ENCODE measurements at regions not wholly inside any gene's neighbourhood (a gene's known extent, or its start where the extent isn't known, plus 50 kb on each side); places are given as distances from the start of the nearest gene placed in this dataset.
"Not testable (repeated sequence)": the region's sequence is repeated elsewhere in the genome, so short reads cannot be mapped to it uniquely, and the experiment has no call there.

DNA sequence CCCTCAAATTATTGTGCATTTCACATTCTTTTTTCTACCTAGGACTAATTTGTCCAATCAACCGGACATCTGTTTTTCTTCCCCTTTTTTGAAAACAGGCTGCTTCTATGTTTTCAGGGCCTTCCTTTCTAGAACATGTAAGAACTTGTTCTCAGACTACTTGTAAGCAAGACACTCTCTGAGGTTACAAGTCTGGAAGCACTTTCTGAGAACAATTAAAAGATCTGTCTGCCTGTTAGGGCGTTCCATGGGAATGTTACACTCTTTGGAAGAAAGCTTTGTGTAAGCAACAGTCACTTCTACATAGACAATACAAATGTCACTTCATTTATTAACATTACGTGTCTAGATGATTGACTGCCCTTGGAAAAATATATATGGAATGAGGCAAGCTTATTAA, 50.9 kb upstream of the HSPB3 start:
- Histone ChIP-seq H3K4me3 (ENCODE audit: low read length) (no peak overlapping the region), H3K9me3 (ENCODE audit: control insufficient read depth, low read depth, low read length) (no peaks in the 10 kb centered on the region), H3K27ac (ENCODE audit: low read length) (no peak overlapping the region), H3K4me1 (ENCODE audit: control insufficient read depth, insufficient read depth, low read length) (no peaks in the 10 kb centered on the region), H3K36me3 (ENCODE audit: control insufficient read depth, insufficient read depth, low read length) (no peaks in the 10 kb centered on the region), H3K27me3 (ENCODE audit: control insufficient read depth, insufficient read depth, low read length) (no peaks in the 10 kb centered on the region)
- WGBS (ENCODE audit: insufficient coverage, low lambda C conversion rate), result 100% methylated on average over 2 of the region's 3 CpGs
- no peak for DNase-seq

DNA sequence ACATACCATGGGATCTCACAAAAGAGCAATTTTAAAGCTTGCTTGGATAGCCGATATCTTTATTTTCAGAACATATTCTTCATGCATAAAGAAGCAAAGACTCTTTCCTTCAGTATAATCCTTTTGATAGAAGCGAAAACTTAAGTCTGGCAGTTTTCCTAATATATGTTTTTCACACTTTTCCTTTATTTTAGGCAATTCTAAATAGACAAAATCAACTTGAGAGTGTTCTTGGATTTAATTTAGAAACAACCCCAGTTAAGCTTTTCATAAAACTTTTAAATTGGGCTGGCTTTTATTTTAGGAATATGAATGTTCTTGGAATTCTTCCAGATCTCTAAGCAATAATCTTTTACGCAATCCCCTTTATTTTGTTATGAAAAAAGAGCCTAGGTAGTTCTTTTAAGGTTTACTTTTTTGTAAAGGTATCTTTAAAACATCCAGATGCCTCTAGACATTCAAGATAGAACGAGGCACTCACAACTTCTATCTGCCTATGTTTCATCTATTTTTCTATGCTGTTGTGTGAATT, 51.5 kb upstream of the HSPB3 start:
- no peaks in the 10 kb centered on the region for H3K27me3 ChIP-seq (ENCODE audit: control insufficient read depth, insufficient read depth, low read length)
- 90% methylated on average over 4 of the region's 4 CpGs for WGBS (ENCODE audit: insufficient coverage, low lambda C conversion rate)
- H3K4me3 ChIP-seq (ENCODE audit: low read length), result no peak overlapping the region
- no peak overlapping the region for H3K27ac ChIP-seq (ENCODE audit: low read length)
- no peaks in the 10 kb centered on the region for H3K36me3 ChIP-seq (ENCODE audit: control insufficient read depth, insufficient read depth, low read length)
- no peaks in the 10 kb centered on the region for H3K4me1 ChIP-seq (ENCODE audit: control insufficient read depth, insufficient read depth, low read length)
- DNase-seq, result no peak
- no peaks in the 10 kb centered on the region for H3K9me3 ChIP-seq (ENCODE audit: control insufficient read depth, low read depth, low read length)

DNA sequence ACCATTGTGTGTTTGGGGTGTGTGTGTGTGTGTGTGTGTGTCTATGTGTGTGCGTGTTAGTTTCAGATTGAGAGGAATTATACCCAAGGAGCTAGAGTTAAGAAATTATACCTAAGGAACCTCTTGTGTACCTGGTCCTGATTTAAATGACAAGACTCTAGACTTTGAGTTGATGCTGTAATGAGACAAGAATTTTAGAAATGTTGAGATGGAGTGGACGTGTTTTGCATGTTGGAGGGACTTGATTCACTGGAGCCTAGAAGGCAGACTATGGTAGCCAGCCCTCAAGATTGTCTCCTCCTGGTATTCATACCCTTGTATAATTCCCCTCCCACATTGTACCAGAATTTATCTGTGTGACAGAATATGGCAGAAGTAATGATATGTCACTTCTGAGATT, 52.4 kb upstream of the HSPB3 start:
- no peaks in the 10 kb centered on the region for H3K9me3 ChIP-seq (ENCODE audit: control insufficient read depth, low read depth, low read length)
- H3K27ac ChIP-seq (ENCODE audit: low read length), result no peak overlapping the region
- no peak overlapping the region for H3K4me3 ChIP-seq (ENCODE audit: low read length)
- no peaks in the 10 kb centered on the region for H3K4me1 ChIP-seq (ENCODE audit: control insufficient read depth, insufficient read depth, low read length)
- WGBS (ENCODE audit: insufficient coverage, low lambda C conversion rate), result no CpG with 5 or more reads among the region's 2 CpGs
- H3K27me3 ChIP-seq (ENCODE audit: control insufficient read depth, insufficient read depth, low read length), result no peaks in the 10 kb centered on the region
- DNase-seq, result no peak
- no peaks in the 10 kb centered on the region for H3K36me3 ChIP-seq (ENCODE audit: control insufficient read depth, insufficient read depth, low read length)

DNA sequence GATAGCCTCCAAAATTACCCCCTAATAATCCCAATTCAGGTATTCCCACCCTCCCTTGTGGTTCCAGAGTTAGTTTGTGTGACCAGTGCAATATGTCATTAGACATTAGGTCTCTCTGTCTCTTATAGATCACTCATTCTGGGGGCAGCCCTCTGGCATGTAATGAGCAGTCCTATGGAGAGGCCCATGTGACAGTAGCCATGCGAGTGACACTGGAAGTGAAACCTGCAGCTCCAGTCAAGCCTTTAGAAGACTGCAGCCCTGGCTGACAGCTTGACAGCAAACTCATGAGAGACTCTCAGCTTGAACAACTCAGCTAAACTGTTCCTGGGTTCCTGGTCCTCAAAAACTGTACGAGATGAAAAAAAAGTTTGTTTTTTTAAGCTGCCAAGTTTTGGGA, 54.0 kb upstream of the HSPB3 start:
- H3K4me3 ChIP-seq (ENCODE audit: low read length), result no peak overlapping the region
- no peak overlapping the region for H3K27ac ChIP-seq (ENCODE audit: low read length)
- no CpG with 5 or more reads among the region's 2 CpGs for WGBS (ENCODE audit: insufficient coverage, low lambda C conversion rate)
- no peaks in the 10 kb centered on the region for H3K9me3 ChIP-seq (ENCODE audit: control insufficient read depth, low read depth, low read length)
- no peaks in the 10 kb centered on the region for H3K4me1 ChIP-seq (ENCODE audit: control insufficient read depth, insufficient read depth, low read length)
- no peaks in the 10 kb centered on the region for H3K36me3 ChIP-seq (ENCODE audit: control insufficient read depth, insufficient read depth, low read length)
- DNase-seq, result peak in 1 of 2 donors; percentile 13
- H3K27me3 ChIP-seq (ENCODE audit: control insufficient read depth, insufficient read depth, low read length), result no peaks in the 10 kb centered on the region

DNA sequence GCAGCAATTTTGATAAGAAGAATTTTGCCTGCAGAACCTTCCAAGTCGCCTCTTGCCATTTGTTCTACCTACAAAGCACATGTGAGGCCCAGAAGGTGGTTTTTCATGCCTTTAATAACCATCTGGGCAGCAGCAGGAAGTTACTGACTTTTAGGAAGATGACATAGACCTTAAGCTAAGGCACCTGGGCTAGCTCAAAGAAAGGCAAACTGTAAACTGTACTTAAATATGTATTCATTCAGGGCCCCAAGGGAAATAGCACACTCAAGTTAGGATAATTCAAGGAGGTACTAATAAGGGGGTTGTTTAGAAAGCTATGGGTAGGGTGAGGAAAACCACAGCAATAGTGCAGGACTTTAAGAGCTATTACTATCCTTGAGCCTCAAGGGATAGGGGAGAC, 57.3 kb upstream of the HSPB3 start:
- WGBS (ENCODE audit: insufficient coverage, low lambda C conversion rate), result no CpG with 5 or more reads among the region's 1 CpG
- Histone ChIP-seq H3K27ac (ENCODE audit: low read length) (no peak overlapping the region), H3K36me3 (ENCODE audit: control insufficient read depth, insufficient read depth, low read length) (no peaks in the 10 kb centered on the region), H3K27me3 (ENCODE audit: control insufficient read depth, insufficient read depth, low read length) (no peaks in the 10 kb centered on the region), H3K4me3 (ENCODE audit: low read length) (no peak overlapping the region), H3K4me1 (ENCODE audit: control insufficient read depth, insufficient read depth, low read length) (no peaks in the 10 kb centered on the region), H3K9me3 (ENCODE audit: control insufficient read depth, low read depth, low read length) (no peaks in the 10 kb centered on the region)
- DNase-seq, result no peak

DNA sequence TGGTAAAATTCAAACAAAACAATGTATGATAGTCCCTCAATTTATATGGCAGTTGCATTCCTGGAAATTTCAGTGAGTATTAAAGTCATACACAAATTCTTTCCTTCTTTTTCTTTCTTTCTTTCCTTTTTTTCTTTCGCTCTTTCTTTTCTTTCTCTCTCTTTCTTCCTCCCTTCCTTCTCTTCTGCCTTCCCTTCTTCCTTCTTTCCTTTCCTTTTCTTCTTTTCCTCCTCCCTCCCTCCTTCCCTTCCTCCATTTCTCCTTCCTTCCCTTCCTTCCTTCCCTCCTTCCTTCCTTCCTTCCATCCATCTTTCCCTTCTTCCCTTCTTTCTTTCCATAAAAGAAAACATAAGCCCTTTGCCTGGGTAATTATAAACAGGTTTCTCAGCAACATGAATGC, 58.1 kb upstream of the HSPB3 start:
- no peak overlapping the region for H3K4me3 ChIP-seq (ENCODE audit: low read length)
- H3K27me3 ChIP-seq (ENCODE audit: control insufficient read depth, insufficient read depth, low read length), result no peaks in the 10 kb centered on the region
- WGBS (ENCODE audit: insufficient coverage, low lambda C conversion rate), result 100% methylated on average over 1 of the region's 1 CpG
- H3K9me3 ChIP-seq (ENCODE audit: control insufficient read depth, low read depth, low read length), result no peaks in the 10 kb centered on the region
- no peaks in the 10 kb centered on the region for H3K4me1 ChIP-seq (ENCODE audit: control insufficient read depth, insufficient read depth, low read length)
- H3K36me3 ChIP-seq (ENCODE audit: control insufficient read depth, insufficient read depth, low read length), result no peaks in the 10 kb centered on the region
- H3K27ac ChIP-seq (ENCODE audit: low read length), result no peak overlapping the region
- DNase-seq, result no peak

DNA sequence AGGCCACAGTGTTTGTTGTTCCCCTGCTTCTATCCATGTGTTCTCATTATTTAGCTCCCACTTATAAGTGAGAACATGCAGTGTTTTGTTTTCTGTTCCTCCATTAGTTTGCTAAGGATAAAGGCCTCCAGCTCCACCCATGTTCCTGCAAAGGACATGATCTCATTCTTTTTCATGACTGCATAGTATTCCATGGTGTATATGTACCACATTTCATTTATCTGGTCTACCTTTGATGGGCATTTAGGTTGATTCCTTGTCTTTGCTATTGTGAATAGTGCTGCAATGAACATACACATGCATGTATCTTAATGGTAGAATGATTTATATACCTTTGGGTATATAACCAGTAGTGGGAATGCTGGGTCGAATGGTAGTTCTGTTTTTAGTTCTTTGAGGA, 62.5 kb upstream of the HSPB3 start:
- WGBS (ENCODE audit: insufficient coverage, low lambda C conversion rate), result no CpG with 5 or more reads among the region's 1 CpG

DNA sequence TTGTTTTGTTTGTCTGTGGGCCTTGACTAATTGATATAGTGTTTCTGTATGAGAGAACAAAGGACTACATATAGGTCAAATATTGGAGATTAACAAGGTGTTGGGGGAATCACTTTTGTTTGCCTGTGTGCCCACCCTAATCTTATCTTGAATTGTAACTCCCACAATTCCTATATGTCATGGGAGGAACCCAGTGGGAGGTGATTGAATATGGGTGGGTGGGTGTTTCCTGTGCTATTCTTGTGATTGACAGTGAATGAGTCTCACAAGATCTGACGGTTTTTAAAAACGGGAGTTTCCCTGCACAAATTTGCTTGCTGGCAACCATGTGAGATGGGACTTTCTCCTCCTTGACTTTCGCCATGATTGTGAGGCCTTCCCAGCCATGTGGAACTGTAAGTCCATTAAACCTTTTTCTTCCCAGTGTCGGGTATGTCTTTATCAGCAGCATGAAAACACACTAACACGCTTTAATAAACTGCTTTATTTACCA, 64.9 kb upstream of the HSPB3 start:
- WGBS (ENCODE audit: insufficient coverage, low lambda C conversion rate), result 80% methylated on average over 2 of the region's 5 CpGs
- no peak for DNase-seq
- Histone ChIP-seq H3K36me3 (ENCODE audit: control insufficient read depth, insufficient read depth, low read length) (no peaks in the 10 kb centered on the region), H3K4me1 (ENCODE audit: control insufficient read depth, insufficient read depth, low read length) (peaks cover 13% of the 10 kb centered on the region), H3K27ac (ENCODE audit: low read length) (no peak overlapping the region), H3K9me3 (ENCODE audit: control insufficient read depth, low read depth, low read length) (no peaks in the 10 kb centered on the region), H3K27me3 (ENCODE audit: control insufficient read depth, insufficient read depth, low read length) (no peaks in the 10 kb centered on the region), H3K4me3 (ENCODE audit: low read length) (no peak overlapping the region)

More for the DNA sequence above, 62.5 kb upstream of the HSPB3 start:
- H3K27me3 ChIP-seq (ENCODE audit: control insufficient read depth, insufficient read depth, low read length); H3K9me3 ChIP-seq (ENCODE audit: control insufficient read depth, low read depth, low read length); H3K4me3 ChIP-seq (ENCODE audit: low read length); DNase-seq; H3K27ac ChIP-seq (ENCODE audit: low read length); H3K4me1 ChIP-seq (ENCODE audit: control insufficient read depth, insufficient read depth, low read length); H3K36me3 ChIP-seq (ENCODE audit: control insufficient read depth, insufficient read depth, low read length): not testable (repeated sequence)

DNA sequence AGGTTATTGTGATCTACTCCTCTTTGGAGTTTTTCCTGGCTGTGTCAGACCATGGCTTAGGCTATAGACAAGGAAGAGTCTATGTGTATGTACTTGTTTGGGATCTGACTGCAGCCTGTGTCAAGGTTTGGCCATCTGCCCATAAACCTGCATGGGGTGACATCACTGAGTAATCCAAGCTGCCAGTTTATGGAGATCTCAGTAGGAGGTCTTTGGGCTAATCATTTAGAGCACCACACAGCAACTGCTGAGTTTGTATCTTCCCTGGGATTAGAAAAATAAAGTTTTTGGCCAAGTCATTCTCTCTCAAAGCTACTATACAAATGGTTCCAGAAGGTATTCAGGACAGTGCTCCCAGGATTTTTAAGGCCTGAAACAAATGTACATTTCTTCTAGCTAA, 65.5 kb upstream of the HSPB3 start:
- DNase-seq, result peak; percentile 64 to 72
- no peaks in the 10 kb centered on the region for H3K9me3 ChIP-seq (ENCODE audit: control insufficient read depth, low read depth, low read length)
- H3K4me1 ChIP-seq (ENCODE audit: control insufficient read depth, insufficient read depth, low read length), result peaks cover 16% of the 10 kb centered on the region
- no peak overlapping the region for H3K27ac ChIP-seq (ENCODE audit: low read length)
- H3K4me3 ChIP-seq (ENCODE audit: low read length), result no peak overlapping the region
- no peaks in the 10 kb centered on the region for H3K36me3 ChIP-seq (ENCODE audit: control insufficient read depth, insufficient read depth, low read length)
- no peaks in the 10 kb centered on the region for H3K27me3 ChIP-seq (ENCODE audit: control insufficient read depth, insufficient read depth, low read length)

DNA sequence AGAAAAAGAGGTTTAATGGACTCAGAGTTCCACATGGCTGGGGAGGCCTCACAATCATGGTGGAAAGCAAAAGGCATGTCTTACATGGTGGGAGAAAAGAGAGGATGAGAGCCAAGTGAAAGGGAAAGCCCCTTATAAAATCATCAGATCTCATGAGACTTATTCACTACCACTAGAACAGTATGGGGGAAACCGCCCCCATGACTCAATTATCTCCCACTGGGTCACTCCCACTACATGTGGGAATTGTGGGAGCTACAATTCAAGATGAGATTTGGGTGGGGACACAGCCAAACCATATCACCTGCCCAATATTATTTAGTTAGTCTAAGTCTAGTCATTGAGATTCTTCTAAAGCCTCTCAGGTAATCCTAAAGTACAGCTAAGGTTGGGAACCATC, 66.1 kb upstream of the HSPB3 start:
- not testable (repeated sequence) for H3K9me3 ChIP-seq (ENCODE audit: control insufficient read depth, low read depth, low read length)

DNA sequence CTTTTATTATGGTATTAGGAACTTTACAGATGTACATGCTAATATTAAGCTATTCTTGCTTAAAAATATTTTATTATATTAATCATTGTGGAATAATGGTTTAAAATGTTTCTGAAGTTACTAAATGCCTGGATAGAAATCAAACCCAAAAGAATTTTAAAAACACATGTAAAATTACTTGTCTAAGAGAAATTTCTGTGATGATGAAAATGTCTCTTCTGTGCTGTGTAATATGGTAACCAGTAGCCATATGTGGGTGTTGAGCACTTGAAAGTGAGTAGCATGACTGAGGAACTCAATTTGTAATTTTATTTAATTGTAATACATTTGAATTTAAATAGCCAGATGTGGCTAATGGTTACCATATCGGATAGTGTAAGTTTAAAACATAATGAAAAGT, 66.7 kb upstream of the HSPB3 start:
- H3K36me3 ChIP-seq (ENCODE audit: control insufficient read depth, insufficient read depth, low read length), result no peaks in the 10 kb centered on the region
- no CpG with 5 or more reads among the region's 1 CpG for WGBS (ENCODE audit: insufficient coverage, low lambda C conversion rate)
- H3K4me1 ChIP-seq (ENCODE audit: control insufficient read depth, insufficient read depth, low read length), result peaks cover 26% of the 10 kb centered on the region
- no peaks in the 10 kb centered on the region for H3K9me3 ChIP-seq (ENCODE audit: control insufficient read depth, low read depth, low read length)
- no peaks in the 10 kb centered on the region for H3K27me3 ChIP-seq (ENCODE audit: control insufficient read depth, insufficient read depth, low read length)
- no peak overlapping the region for H3K4me3 ChIP-seq (ENCODE audit: low read length)
- no peak for DNase-seq
- H3K27ac ChIP-seq (ENCODE audit: low read length), result no peak overlapping the region

More for the DNA sequence above, 66.1 kb upstream of the HSPB3 start:
- not testable (repeated sequence) for H3K36me3 ChIP-seq (ENCODE audit: control insufficient read depth, insufficient read depth, low read length); H3K4me3 ChIP-seq (ENCODE audit: low read length); H3K27ac ChIP-seq (ENCODE audit: low read length); DNase-seq; H3K27me3 ChIP-seq (ENCODE audit: control insufficient read depth, insufficient read depth, low read length)
- WGBS (ENCODE audit: insufficient coverage, low lambda C conversion rate), result no CpG with 5 or more reads among the region's 1 CpG
- peaks cover 23% of the 10 kb centered on the region for H3K4me1 ChIP-seq (ENCODE audit: control insufficient read depth, insufficient read depth, low read length)

All from large intestine (tissue), 3 donors.